ENCODE measurements at regions not wholly inside any gene's neighbourhood (a gene's known extent, or its start where the extent isn't known, plus 50 kb on each side); places are given as distances from the start of the nearest gene placed in this dataset.

- POLR2A ChIA-PET: no interaction called here
These were observed 88.3 kb upstream of the FRMD4B start for GRCh38 chr3:69474186-69474585.

More at GRCh38 chr3:69474186-69474585, 88.3 kb upstream of the FRMD4B start:
- Histone ChIP-seq H3K4me3 (replicated peaks in 1 of 3; ENCODE audit: insufficient read depth in 1 of 3, low read depth in 1 of 3, low read length in 3 of 3) (no peak overlapping the region), H3K9ac (replicated peaks; ENCODE audit: extremely low read depth, insufficient read depth, low read length) (no peak overlapping the region), H3K27ac (ENCODE audit: insufficient read depth, low read depth, low read length) (no peak overlapping the region), H2AFZ (ENCODE audit: low read depth, low read length) (no peak overlapping the region), H3K27me3 (ENCODE audit: control insufficient read depth in 2 of 2, insufficient read depth in 2 of 2, low read length in 2 of 2) (peaks cover 10 to 22% of the 10 kb centered on the region in 2 experiments), H4K20me1 (replicated peaks; ENCODE audit: control insufficient read depth, extremely low read depth, insufficient read depth, low read length) (no peaks in the 10 kb centered on the region), H3K9me1 (replicated peaks; ENCODE audit: control insufficient read depth, extremely low read depth, insufficient read depth, low read length) (no peaks in the 10 kb centered on the region), H3K36me3 (ENCODE audit: control insufficient read depth in 2 of 2, extremely low read depth in 1 of 2, insufficient read depth in 2 of 2, low read length in 2 of 2) (no peaks in the 10 kb centered on the region), H3K9me3 (replicated peaks; ENCODE audit: control insufficient read depth, insufficient read depth, low read length) (no peaks in the 10 kb centered on the region), H3K79me2 (ENCODE audit: control insufficient read depth, insufficient read depth, low read length) (no peaks in the 10 kb centered on the region), H3K4me2 (ENCODE audit: insufficient read depth, low read length) (no peak overlapping the region), H3K4me1 (ENCODE audit: control insufficient read depth, extremely low read depth, insufficient read depth, low read length) (no peaks in the 10 kb centered on the region)
- CTCF ChIA-PET: no interaction called here
- intact Hi-C loops (cut with micrococcal nuclease): no loop called here
- dilution Hi-C loops (cut with MboI; ENCODE audit: extremely low pct_ligation_motif_present, low sequenced_read_pairs): no loop called here
- TF ChIP-seq, protein P1, sequence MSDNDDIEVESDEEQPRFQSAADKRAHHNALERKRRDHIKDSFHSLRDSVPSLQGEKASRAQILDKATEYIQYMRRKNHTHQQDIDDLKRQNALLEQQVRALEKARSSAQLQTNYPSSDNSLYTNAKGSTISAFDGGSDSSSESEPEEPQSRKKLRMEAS (IDR thresholded peaks at IDR 0.05; ENCODE audit: insufficient read depth, insufficient read length): no peak
- TF ChIP-seq JUN (IDR thresholded peaks at IDR 0.05; ENCODE audit: borderline replicate concordance, insufficient read depth, insufficient read length, low read depth): no peak
- TF ChIP-seq GATA2 (IDR thresholded peaks at IDR 0.05; ENCODE audit: insufficient read depth, insufficient read length, low read depth, low read length): no peak
- TF ChIP-seq FOS (IDR thresholded peaks at IDR 0.05; ENCODE audit: borderline replicate concordance, insufficient read depth, low read length): no peak
- no peak for TF ChIP-seq POLR2AphosphoS5 (IDR thresholded peaks at IDR 0.05; ENCODE audit: insufficient read depth, low read depth, low read length)
- TF ChIP-seq EZH2 (IDR thresholded peaks at IDR 0.05; ENCODE audit: borderline replicate concordance, low read depth, low read length, severe bottlenecking): no peak
- no peak for TF ChIP-seq CTCF (IDR thresholded peaks at IDR 0.05; ENCODE audit: extremely low read depth in 1 of 2, insufficient read depth in 1 of 2, low read depth in 1 of 2, low read length in 2 of 2)
- TF ChIP-seq MYC (IDR thresholded peaks at IDR 0.05; ENCODE audit: low read depth, low read length): no peak
- no peak for TF ChIP-seq POLR2A (IDR thresholded peaks at IDR 0.05; ENCODE audit: low read depth, low read length)
- DNase-seq (ENCODE audit: low read depth, low spot score) (no peak), FAIRE-seq (no peak)
- no TSS peak for BruUV-seq (replicated peaks)

Measured in endothelial cell of umbilical vein (primary cell).